IMR-90 (cell line): ENCODE measurements at regions not wholly inside any gene's neighbourhood (a gene's known extent, or its start where the extent isn't known, plus 50 kb on each side); places are given as distances from the start of the nearest gene placed in this dataset.

Experiments
- ATAC-seq: fragments of 200-7000 bp; cut with Tn5 transposase; 2 replicates; pipeline ENCODE4 v1.9.1; 2020; ENCODE audit warnings: low read depth, mild to moderate bottlenecking, moderate library complexity
- BruUV-seq: library from RNA; stranded (reverse); fragments of 400-500 nt; replicated peaks from 2 replicates; lab custom pipeline; 2021; lab: Mats Ljungman, UMichigan
- CTCF ChIA-PET: fragments of 300-600 bp; formaldehyde crosslinking; extraction: SDS; loops from one replicate; lab custom pipeline; 2021; ENCODE audit warnings: antibody characterized with exemption; lab: Yijun Ruan, JAX
- POLR2A ChIA-PET: fragments of 300-600 bp; sonication (Branson Sonifier 250); formaldehyde crosslinking; loops from one replicate; lab custom pipeline; 2022; ENCODE audit warnings: antibody characterized with exemption; ENCODE audit not compliant: unreplicated experiment; lab: Charles Lee
- DNase-seq: peaks from one replicate; pipeline ENCODE4 v3.0.0; 2013
- H2AFZ ChIP-seq: replicated peaks from 2 replicates; pipeline ENCODE3; 2013; ENCODE audit warnings: low read length, mild to moderate bottlenecking; ENCODE audit not compliant: poor library complexity
- H2AK5ac ChIP-seq: 2 replicates; pipeline ENCODE4 v1.6.1; 2013; ENCODE audit warnings: low read depth, low read length, inconsistent platforms
- H2AK9ac ChIP-seq: replicated peaks from 2 replicates; pipeline ENCODE3; 2013; ENCODE audit warnings: mild to moderate bottlenecking, low read depth, low read length, moderate library complexity; ENCODE audit not compliant: poor library complexity
- H2BK120ac ChIP-seq: 2 replicates; pipeline ENCODE4 v1.6.1; 2013; ENCODE audit warnings: low read depth, low read length, inconsistent platforms
- H2BK15ac ChIP-seq: 3 replicates; pipeline ENCODE4 v1.6.1; 2013; ENCODE audit warnings: low read depth, low read length, inconsistent platforms
- H2BK20ac ChIP-seq: 2 replicates; pipeline ENCODE4 v1.6.1; 2013; ENCODE audit warnings: low read depth, mild to moderate bottlenecking, inconsistent platforms, low read length, moderate library complexity
- H2BK5ac ChIP-seq: 2 replicates; pipeline ENCODE4 v1.6.1; 2013; ENCODE audit warnings: mild to moderate bottlenecking, low read depth, low read length, inconsistent platforms; ENCODE audit not compliant: poor library complexity, severe bottlenecking
- H3K14ac ChIP-seq: replicated peaks from 2 replicates; pipeline ENCODE4 v1.6.1; 2013; ENCODE audit warnings: low read depth, low read length, inconsistent platforms
- H3K18ac ChIP-seq: 2 replicates; pipeline ENCODE4 v1.6.1; 2013; ENCODE audit warnings: low read depth, low read length, control low read depth
- H3K23ac ChIP-seq: 2 replicates; pipeline ENCODE4 v1.6.1; 2013; ENCODE audit warnings: low read depth, low read length, inconsistent platforms
- H3K27ac ChIP-seq: 2 replicates; pipeline ENCODE4 v1.5.1; 2013; ENCODE audit warnings: mild to moderate bottlenecking, control low read depth, low read length; ENCODE audit not compliant: insufficient read depth
- H3K27me3 ChIP-seq: 2 replicates; pipeline ENCODE4 v1.6.1; 2013; ENCODE audit warnings: low read length; ENCODE audit not compliant: control insufficient read depth, insufficient read depth
- H3K36me3 ChIP-seq: 2 replicates; pipeline ENCODE4 v1.6.1; 2013; ENCODE audit warnings: low read length, mixed read lengths; ENCODE audit not compliant: control insufficient read depth, insufficient read depth
- H3K4ac ChIP-seq: 2 replicates; pipeline ENCODE4 v1.6.1; 2013; ENCODE audit warnings: low read depth, low read length, inconsistent platforms
- H3K4me1 ChIP-seq: 2 replicates; pipeline ENCODE4 v1.6.1; 2013; ENCODE audit warnings: low read length, mixed read lengths; ENCODE audit not compliant: control insufficient read depth, insufficient read depth
- H3K4me2 ChIP-seq: 2 replicates; pipeline ENCODE4 v1.6.1; 2013; ENCODE audit warnings: low read depth, mild to moderate bottlenecking, control low read depth, low read length, moderate library complexity
- H3K4me3 ChIP-seq: 2 replicates; pipeline ENCODE4 v1.5.1; 2013; ENCODE audit warnings: low read depth, mild to moderate bottlenecking, control low read depth, low read length, moderate library complexity; ENCODE audit not compliant: insufficient read depth
- H3K56ac ChIP-seq: 2 replicates; pipeline ENCODE4 v1.6.1; 2013; ENCODE audit warnings: low read length, inconsistent platforms; ENCODE audit not compliant: insufficient read depth; ENCODE audit errors: extremely low read depth
- H3K79me1 ChIP-seq, 2 experiments: 2 replicates each; pipeline ENCODE4 v1.6.1; 2013; ENCODE audit warnings: low read length in 2 of 2, inconsistent platforms in 1 of 2, low read depth in 1 of 2
- H3K9ac ChIP-seq: 2 replicates; pipeline ENCODE4 v1.6.1; 2013; ENCODE audit warnings: low read depth, low read length, control low read depth
- H3K9me1 ChIP-seq: 2 replicates; pipeline ENCODE4 v1.6.1; 2013; ENCODE audit warnings: low read length, inconsistent platforms; ENCODE audit not compliant: insufficient read depth
- H3K9me3 ChIP-seq: 2 replicates; pipeline ENCODE4 v1.6.1; 2013; ENCODE audit warnings: low read length; ENCODE audit not compliant: control insufficient read depth, insufficient read depth
- H4K20me1 ChIP-seq: 2 replicates; pipeline ENCODE4 v1.6.1; 2013; ENCODE audit warnings: low read length, inconsistent platforms; ENCODE audit not compliant: insufficient read depth
- H4K5ac ChIP-seq: 2 replicates; pipeline ENCODE4 v1.6.1; 2013; ENCODE audit warnings: mild to moderate bottlenecking, low read depth, low read length, control low read depth
- H4K8ac ChIP-seq, 2 experiments: 2 replicates each; pipeline ENCODE4 v1.6.1; 2013; ENCODE audit warnings: low read depth in 2 of 2, low read length in 2 of 2, control low read depth in 1 of 2, inconsistent platforms in 1 of 2
- H4K91ac ChIP-seq: 2 replicates; pipeline ENCODE4 v1.6.1; 2013; ENCODE audit warnings: low read depth, low read length, inconsistent platforms; ENCODE audit not compliant: insufficient read depth
- CHD1 ChIP-seq: IDR thresholded peaks from 2 replicates; pipeline ENCODE4 v1.6.1; 2012; ENCODE audit warnings: low read depth, low read length, improper control_type of control experiment
- FOS ChIP-seq: fragments of 150-350 bp; IDR thresholded peaks from 2 replicates; pipeline ENCODE4 v1.6.1; 2016; ENCODE audit warnings: low read depth, low read length
- MAFK ChIP-seq: IDR thresholded peaks from 2 replicates; pipeline ENCODE4 v1.6.1; 2012; ENCODE audit warnings: low read depth, low read length, improper control_type of control experiment
- POLR2A ChIP-seq: IDR thresholded peaks from 2 replicates; pipeline ENCODE4 v1.6.1; 2012; ENCODE audit warnings: mild to moderate bottlenecking, low read depth, low read length
- RAD21 ChIP-seq: IDR thresholded peaks from 2 replicates; pipeline ENCODE4 v1.6.1; 2012; ENCODE audit warnings: low read length, improper control_type of control experiment
- SMC3 ChIP-seq: fragments of 150-350 bp; IDR thresholded peaks from 2 replicates; pipeline ENCODE4 v1.6.1; 2016; ENCODE audit warnings: low read depth, mild to moderate bottlenecking, antibody characterized with exemption, low read length, moderate library complexity
- WGBS, 2 experiments: methylation state at CpG; one replicate each; pipeline versions ENCODE4 v1.1.5 to v1.1.7; 2013; ENCODE audit warnings: missing lambda C conversion rate in 2 of 2; ENCODE audit not compliant: insufficient read length in 1 of 2; ENCODE audit errors: extremely low coverage in 2 of 2; 5-methylcytosine and 5-hydroxymethylcytosine counted together
- dilution Hi-C: fragments of 300-500 bp; cut with HindIII; formaldehyde crosslinking; loops from one replicate; pipeline ENCODE4 v1.14.3; 2018; ENCODE audit warnings: low sequenced_read_pairs; ENCODE audit not compliant: unreplicated experiment
- in situ Hi-C: fragments of 300-500 bp; cut with MboI; formaldehyde crosslinking; loops from 3 replicates; pipeline ENCODE4 v1.14.3; 2019; ENCODE audit warnings: low sequenced_read_pairs, inconsistent platforms, mixed read lengths
- intact Hi-C: fragments of 100-400 bp; cut with micrococcal nuclease; formaldehyde crosslinking; loops from 2 replicates; pipeline ENCODE4 v1.10.0; 2022
- TF ChIP-seq, protein P1 (sequence below): conservative IDR thresholded peaks from 2 replicates; pipeline ENCODE4 v1.5.1; 2012; ENCODE audit warnings: mild to moderate bottlenecking, low read depth, low read length, improper control_type of control experiment

DNA sequence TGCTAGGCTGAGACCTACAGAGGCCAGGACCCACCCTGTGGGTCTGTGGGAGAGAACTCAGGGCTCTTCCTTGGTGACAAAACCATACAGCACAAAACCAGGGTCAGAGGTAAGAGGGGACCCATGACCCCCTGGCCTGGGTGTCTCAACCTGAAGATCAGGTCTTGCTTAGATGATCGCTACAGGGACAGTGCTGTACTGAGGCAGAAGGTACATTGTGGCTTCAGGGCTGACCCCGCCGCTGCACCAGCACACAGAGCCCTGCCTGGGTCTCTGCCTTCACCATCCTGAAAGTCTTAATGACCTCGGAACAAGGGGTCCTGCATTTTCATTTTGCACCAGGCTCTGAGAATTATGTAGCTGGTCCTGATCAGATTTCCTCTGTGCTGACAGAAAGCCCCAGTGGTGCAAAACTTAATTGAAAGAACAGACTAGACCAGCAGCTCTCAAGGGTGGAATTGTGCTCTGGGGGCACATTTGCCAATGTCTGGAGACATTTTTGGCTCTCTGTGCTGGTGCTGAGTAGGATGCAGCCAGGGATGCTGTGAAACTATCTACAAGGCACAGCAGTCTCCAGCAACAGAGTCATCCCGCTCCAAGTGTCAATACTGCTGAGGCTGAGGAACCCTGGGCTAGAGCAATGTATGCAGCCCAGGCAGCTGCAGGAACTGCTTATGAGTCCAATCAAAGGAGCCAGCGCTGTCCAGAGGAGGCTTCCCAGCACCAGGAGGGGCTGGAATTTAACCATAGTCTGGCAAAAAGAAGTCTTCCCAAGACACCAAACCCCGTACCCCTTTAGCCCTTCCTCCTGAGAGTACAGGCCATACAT is 254.9 kb downstream of the ERMARD start:
- DNase-seq (no peak), ATAC-seq (no peak)
- Histone ChIP-seq H2BK5ac (no peak overlapping the region), H4K91ac (no peak overlapping the region), H3K9ac (no peak overlapping the region), H3K18ac (no peak overlapping the region), H3K27me3 (no peaks in the 10 kb centered on the region), H2BK15ac (no peak overlapping the region), H3K27ac (no peak overlapping the region), H3K23ac (no peak overlapping the region), H3K4me3 (no peak overlapping the region), H3K4me2 (no peak overlapping the region), H3K4ac (no peak overlapping the region), H3K9me1 (no peaks in the 10 kb centered on the region), H3K79me1 (no peaks in the 10 kb centered on the region), H4K8ac (no peak overlapping the region), H2AK9ac (no peak overlapping the region), H2AFZ (no peak overlapping the region), H3K9me3 (peaks cover 34% of the 10 kb centered on the region), H3K4me1 (no peaks in the 10 kb centered on the region), H4K5ac (no peak overlapping the region), H2BK20ac (no peak overlapping the region), H3K14ac (no peak overlapping the region), H2BK120ac (no peak overlapping the region), H3K36me3 (no peaks in the 10 kb centered on the region), H3K56ac (no peak overlapping the region), H4K20me1 (no peaks in the 10 kb centered on the region), H2AK5ac (no peak overlapping the region)
- ChIA-PET CTCF (no interaction called here), POLR2A (no interaction called here)
- dilution Hi-C loops: no loop called here
- TF ChIP-seq SMC3 (no peak), MAFK (no peak), CHD1 (no peak), RAD21 (no peak), FOS (no peak), POLR2A (no peak)
- TF ChIP-seq, protein P1, sequence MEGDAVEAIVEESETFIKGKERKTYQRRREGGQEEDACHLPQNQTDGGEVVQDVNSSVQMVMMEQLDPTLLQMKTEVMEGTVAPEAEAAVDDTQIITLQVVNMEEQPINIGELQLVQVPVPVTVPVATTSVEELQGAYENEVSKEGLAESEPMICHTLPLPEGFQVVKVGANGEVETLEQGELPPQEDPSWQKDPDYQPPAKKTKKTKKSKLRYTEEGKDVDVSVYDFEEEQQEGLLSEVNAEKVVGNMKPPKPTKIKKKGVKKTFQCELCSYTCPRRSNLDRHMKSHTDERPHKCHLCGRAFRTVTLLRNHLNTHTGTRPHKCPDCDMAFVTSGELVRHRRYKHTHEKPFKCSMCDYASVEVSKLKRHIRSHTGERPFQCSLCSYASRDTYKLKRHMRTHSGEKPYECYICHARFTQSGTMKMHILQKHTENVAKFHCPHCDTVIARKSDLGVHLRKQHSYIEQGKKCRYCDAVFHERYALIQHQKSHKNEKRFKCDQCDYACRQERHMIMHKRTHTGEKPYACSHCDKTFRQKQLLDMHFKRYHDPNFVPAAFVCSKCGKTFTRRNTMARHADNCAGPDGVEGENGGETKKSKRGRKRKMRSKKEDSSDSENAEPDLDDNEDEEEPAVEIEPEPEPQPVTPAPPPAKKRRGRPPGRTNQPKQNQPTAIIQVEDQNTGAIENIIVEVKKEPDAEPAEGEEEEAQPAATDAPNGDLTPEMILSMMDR: no peak
- in situ Hi-C loops: no loop called here
- 58% methylated on average over 4 of the region's 7 CpGs; no CpG with 5 or more reads in 1 of the 2 experiments for WGBS, 2 experiments
- BruUV-seq: no TSS peak
- intact Hi-C loops: no loop called here
